Trophoblast cell (in vitro differentiated cells and primary cell): ENCODE measurements at regions not wholly inside any gene's neighbourhood (a gene's known extent, or its start where the extent isn't known, plus 50 kb on each side); places are given as distances from the start of the nearest gene placed in this dataset.
"Not testable (repeated sequence)": the region's sequence is repeated elsewhere in the genome, so short reads cannot be mapped to it uniquely, and the experiment has no call there.

Experiments
- DNase-seq, 2 donors: peaks; one replicate each; pipeline ENCODE4 v3.0.0-alpha.2; 2016
- H2AFZ ChIP-seq: 2 replicates; pipeline ENCODE4 v1.6.1; 2013; ENCODE audit warnings: low read length, moderate library complexity, mild to moderate bottlenecking; ENCODE audit not compliant: insufficient read depth, poor library complexity
- H2AK5ac ChIP-seq: 2 replicates; pipeline ENCODE4 v1.6.1; 2013; ENCODE audit warnings: mild to moderate bottlenecking, low read length
- H2BK120ac ChIP-seq: 2 replicates; pipeline ENCODE4 v1.6.1; 2013; ENCODE audit warnings: low read length, mild to moderate bottlenecking, moderate library complexity; ENCODE audit not compliant: insufficient read depth, poor library complexity
- H2BK12ac ChIP-seq: 2 replicates; pipeline ENCODE4 v1.6.1; 2013; ENCODE audit warnings: mild to moderate bottlenecking, low read length, moderate library complexity
- H2BK5ac ChIP-seq: 2 replicates; pipeline ENCODE4 v1.6.1; 2013; ENCODE audit warnings: low read length, low read depth, moderate library complexity, mild to moderate bottlenecking; ENCODE audit not compliant: poor library complexity
- H3K14ac ChIP-seq: 2 replicates; pipeline ENCODE4 v1.6.1; 2013; ENCODE audit warnings: mild to moderate bottlenecking, low read length
- H3K18ac ChIP-seq: 2 replicates; pipeline ENCODE4 v1.6.1; 2013; ENCODE audit warnings: mild to moderate bottlenecking, low read length
- H3K23ac ChIP-seq: 2 replicates; pipeline ENCODE4 v1.6.1; 2013; ENCODE audit warnings: low read length
- H3K27ac ChIP-seq: 2 replicates; pipeline ENCODE4 v1.5.1; 2013; ENCODE audit warnings: low read depth, mild to moderate bottlenecking, inconsistent platforms, low read length, moderate library complexity
- H3K27me3 ChIP-seq: 2 replicates; pipeline ENCODE4 v1.6.1; 2013; ENCODE audit warnings: inconsistent platforms, mild to moderate bottlenecking, low read length, moderate library complexity; ENCODE audit not compliant: insufficient read depth
- H3K36me3 ChIP-seq, 2 experiments: 1 replicate in 1 of 2; 2 replicates in 1 of 2; pipeline ENCODE4 v1.6.1; 2013; ENCODE audit warnings: low read length in 2 of 2, mild to moderate bottlenecking in 2 of 2, moderate library complexity in 1 of 2; ENCODE audit not compliant: insufficient read depth in 2 of 2, control insufficient read depth in 1 of 2
- H3K4ac ChIP-seq: 2 replicates; pipeline ENCODE4 v1.6.1; 2013; ENCODE audit warnings: low read depth, mild to moderate bottlenecking, low read length, moderate library complexity
- H3K4me1 ChIP-seq, 2 experiments: 1 replicate in 1 of 2; 2 replicates in 1 of 2; pipeline ENCODE4 v1.6.1; 2013; ENCODE audit warnings: low read length in 2 of 2, mild to moderate bottlenecking in 2 of 2, moderate library complexity in 1 of 2; ENCODE audit not compliant: insufficient read depth in 2 of 2, control insufficient read depth in 1 of 2
- H3K4me2 ChIP-seq: 2 replicates; pipeline ENCODE4 v1.6.1; 2013; ENCODE audit warnings: inconsistent platforms, mild to moderate bottlenecking, low read length, moderate library complexity
- H3K4me3 ChIP-seq: 2 replicates; pipeline ENCODE4 v1.5.1; 2013; ENCODE audit warnings: mild to moderate bottlenecking, low read depth, low read length, inconsistent platforms
- H3K79me1 ChIP-seq: one replicate; pipeline ENCODE4 v1.6.1; 2013; ENCODE audit warnings: low read length
- H3K79me2 ChIP-seq: 2 replicates; pipeline ENCODE4 v1.6.1; 2013; ENCODE audit warnings: low read length, mild to moderate bottlenecking; ENCODE audit not compliant: control insufficient read depth, insufficient read depth, poor library complexity
- H3K9ac ChIP-seq: 2 replicates; pipeline ENCODE4 v1.6.1; 2013; ENCODE audit warnings: mild to moderate bottlenecking, low read length
- H3K9me3 ChIP-seq: 2 replicates; pipeline ENCODE4 v1.6.1; 2013; ENCODE audit warnings: low read depth, mild to moderate bottlenecking, control low read depth, inconsistent platforms, low read length; ENCODE audit not compliant: insufficient read depth
- H4K12ac ChIP-seq: 2 replicates; pipeline ENCODE4 v1.6.1; 2013; ENCODE audit warnings: low read depth, mild to moderate bottlenecking, low read length, moderate library complexity
- H4K8ac ChIP-seq: 2 replicates; pipeline ENCODE4 v1.6.1; 2013; ENCODE audit warnings: low read depth, mild to moderate bottlenecking, low read length, moderate library complexity
- H4K91ac ChIP-seq: one replicate; pipeline ENCODE4 v1.6.1; 2013; ENCODE audit warnings: low read depth, mild to moderate bottlenecking, low read length, moderate library complexity
- WGBS: extraction: QIAGEN DNeasy Blood & Tissue Kit; methylation state at CpG from one replicate; pipeline ENCODE4 v1.1.7; 2013; ENCODE audit warnings: missing lambda C conversion rate; ENCODE audit not compliant: insufficient read length, insufficient coverage; ENCODE audit errors: extremely low coverage; 5-methylcytosine and 5-hydroxymethylcytosine counted together

DNA sequence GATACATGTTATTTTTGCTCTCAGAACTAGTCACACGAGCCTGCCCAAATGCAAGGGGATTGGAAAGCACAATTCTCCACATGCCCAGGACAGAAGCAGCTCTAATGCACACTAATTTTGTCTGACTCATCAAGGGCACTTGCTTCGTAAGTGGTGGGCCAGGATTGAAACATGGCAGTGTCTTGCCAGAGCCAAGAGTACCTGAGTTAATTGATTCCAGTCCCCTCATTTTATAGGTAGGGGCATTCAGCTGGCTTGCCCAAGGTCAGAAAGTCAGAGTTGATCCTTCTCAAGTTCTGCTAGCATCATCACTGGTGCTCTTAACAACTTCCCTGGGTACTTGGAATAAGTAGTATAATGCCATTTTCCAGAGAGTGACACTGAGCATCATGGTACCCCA is 356.1 kb downstream of the ZNF326 start:
- H2BK120ac ChIP-seq, result no peak overlapping the region
- H3K36me3 ChIP-seq, result no peaks in the 10 kb centered on the region
- no peak overlapping the region for H4K12ac ChIP-seq
- no peak overlapping the region for H3K4me2 ChIP-seq
- no peak overlapping the region for H3K9ac ChIP-seq
- H2BK12ac ChIP-seq, result no peak overlapping the region
- H3K4me3 ChIP-seq, result no peak overlapping the region
- H3K4ac ChIP-seq, result no peak overlapping the region
- no peaks in the 10 kb centered on the region for H3K27me3 ChIP-seq
- H3K27ac ChIP-seq, result no peak overlapping the region
- H2BK5ac ChIP-seq, result no peak overlapping the region
- H3K4me1 ChIP-seq, result no peaks in the 10 kb centered on the region
- no peak overlapping the region for H3K14ac ChIP-seq
- H2AK5ac ChIP-seq, result no peak overlapping the region
- DNase-seq, result no peak
- H4K91ac ChIP-seq, result no peak overlapping the region
- H3K9me3 ChIP-seq, result peaks cover 6% of the 10 kb centered on the region
- no peak overlapping the region for H2AFZ ChIP-seq
- H4K8ac ChIP-seq, result no peak overlapping the region
- H3K79me1 ChIP-seq, result no peaks in the 10 kb centered on the region
- no peaks in the 10 kb centered on the region for H3K79me2 ChIP-seq
- no CpG with 5 or more reads among the region's 2 CpGs for WGBS
- H3K23ac ChIP-seq, result no peak overlapping the region
- H3K18ac ChIP-seq, result no peak overlapping the region

DNA sequence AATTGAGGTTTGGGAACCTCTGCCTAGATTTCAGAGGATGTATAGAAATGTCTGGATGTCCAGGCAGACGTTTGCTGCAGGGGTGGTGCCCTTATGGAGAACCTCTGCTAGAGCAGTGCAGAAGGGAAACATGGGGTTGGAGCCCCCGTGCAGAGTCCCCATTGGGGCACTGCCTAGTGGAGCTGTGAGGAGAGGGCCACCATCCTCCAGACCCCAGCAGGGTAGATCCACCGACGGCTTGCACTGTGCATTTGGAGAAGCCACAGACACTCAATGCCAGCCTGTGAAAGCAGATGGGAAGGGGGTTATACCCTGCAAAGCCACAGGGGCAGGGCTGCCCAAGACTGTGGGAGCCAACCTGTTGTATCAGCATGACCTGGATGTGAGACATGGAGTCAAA is 354.6 kb downstream of the ZNF326 start:
- no peak overlapping the region for H2BK12ac ChIP-seq
- no peak overlapping the region for H3K4ac ChIP-seq
- H4K8ac ChIP-seq, result no peak overlapping the region
- no peaks in the 10 kb centered on the region for H3K36me3 ChIP-seq
- no peak overlapping the region for H2AK5ac ChIP-seq
- H3K4me2 ChIP-seq, result no peak overlapping the region
- H4K12ac ChIP-seq, result no peak overlapping the region
- H3K27me3 ChIP-seq, result no peaks in the 10 kb centered on the region
- no peak overlapping the region for H2BK120ac ChIP-seq
- no peak overlapping the region for H3K18ac ChIP-seq
- no peak overlapping the region for H4K91ac ChIP-seq
- H2BK5ac ChIP-seq, result no peak overlapping the region
- no peak overlapping the region for H3K23ac ChIP-seq
- DNase-seq, result no peak
- no CpG with 5 or more reads among the region's 4 CpGs for WGBS
- no peak overlapping the region for H3K4me3 ChIP-seq
- no peaks in the 10 kb centered on the region for H3K4me1 ChIP-seq
- H3K14ac ChIP-seq, result no peak overlapping the region
- no peak overlapping the region for H3K9ac ChIP-seq
- peaks cover 6% of the 10 kb centered on the region for H3K9me3 ChIP-seq
- H2AFZ ChIP-seq, result no peak overlapping the region
- no peak overlapping the region for H3K27ac ChIP-seq
- H3K79me2 ChIP-seq, result no peaks in the 10 kb centered on the region
- H3K79me1 ChIP-seq, result no peaks in the 10 kb centered on the region

DNA sequence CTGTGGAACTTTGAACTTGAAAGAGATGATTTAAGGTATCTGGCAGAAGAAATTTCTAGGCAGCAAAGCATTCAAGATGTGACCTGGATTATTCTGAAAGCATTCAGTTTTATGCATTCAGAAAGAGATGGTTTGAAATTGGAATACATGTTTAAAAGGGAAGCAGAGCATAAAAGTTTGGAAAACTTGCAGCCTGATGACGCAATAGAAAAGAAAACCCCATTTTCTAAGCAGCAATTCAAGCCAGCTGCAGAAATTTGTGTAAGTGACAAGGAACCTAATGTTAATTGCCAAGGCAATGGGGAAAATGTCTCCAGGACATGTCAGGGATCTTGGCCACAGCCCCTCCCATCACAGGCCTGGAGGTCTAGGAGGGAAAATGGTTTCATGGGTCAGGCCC is 354.0 kb downstream of the ZNF326 start:
- no peak overlapping the region for H2BK120ac ChIP-seq
- no peak overlapping the region for H4K8ac ChIP-seq
- DNase-seq, result no peak
- H4K12ac ChIP-seq, result no peak overlapping the region
- no peak overlapping the region for H2AK5ac ChIP-seq
- no peaks in the 10 kb centered on the region for H3K27me3 ChIP-seq
- no peak overlapping the region for H2AFZ ChIP-seq
- no peak overlapping the region for H3K27ac ChIP-seq
- no peak overlapping the region for H3K18ac ChIP-seq
- H3K79me2 ChIP-seq, result no peaks in the 10 kb centered on the region
- H3K79me1 ChIP-seq, result no peaks in the 10 kb centered on the region
- H2BK5ac ChIP-seq, result no peak overlapping the region
- no peak overlapping the region for H3K9ac ChIP-seq
- H3K9me3 ChIP-seq, result peaks cover 6% of the 10 kb centered on the region
- no peak overlapping the region for H3K23ac ChIP-seq
- H3K4me3 ChIP-seq, result no peak overlapping the region
- no peaks in the 10 kb centered on the region for H3K4me1 ChIP-seq
- no peak overlapping the region for H2BK12ac ChIP-seq
- no peak overlapping the region for H3K14ac ChIP-seq
- H4K91ac ChIP-seq, result no peak overlapping the region
- no peak overlapping the region for H3K4me2 ChIP-seq
- no peak overlapping the region for H3K4ac ChIP-seq
- WGBS, result no CpG with 5 or more reads among the region's 1 CpG
- no peaks in the 10 kb centered on the region for H3K36me3 ChIP-seq

DNA sequence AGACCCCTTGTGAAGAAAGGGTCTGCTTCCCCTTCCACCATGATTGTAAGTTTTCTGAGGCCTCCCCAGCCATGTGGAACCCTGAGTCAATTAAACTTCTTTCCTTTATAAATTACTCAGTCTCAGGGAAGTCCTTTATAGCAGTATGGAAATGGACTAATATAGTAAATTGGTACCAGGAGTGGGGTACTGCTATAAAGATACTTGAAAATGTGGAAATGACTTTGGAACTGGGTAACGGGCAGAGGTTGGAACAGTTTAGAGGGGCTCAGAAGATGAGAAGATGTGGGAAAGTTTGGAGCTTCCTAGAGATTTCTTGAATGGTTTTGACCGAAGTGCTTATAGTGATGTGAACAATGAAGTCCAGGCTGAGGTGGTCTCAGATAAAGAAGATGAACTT is 353.5 kb downstream of the ZNF326 start:
- H3K79me2 ChIP-seq, H3K4me1 ChIP-seq, H2BK12ac ChIP-seq, H3K23ac ChIP-seq, H3K9me3 ChIP-seq, DNase-seq, H2AFZ ChIP-seq, H3K27me3 ChIP-seq, H3K36me3 ChIP-seq, H2AK5ac ChIP-seq, H4K12ac ChIP-seq, H2BK120ac ChIP-seq, H3K79me1 ChIP-seq, H3K4ac ChIP-seq, H3K4me3 ChIP-seq, H4K91ac ChIP-seq, H3K4me2 ChIP-seq, H3K18ac ChIP-seq, H3K14ac ChIP-seq, H4K8ac ChIP-seq, H3K9ac ChIP-seq, H2BK5ac ChIP-seq, H3K27ac ChIP-seq: not testable (repeated sequence)
- WGBS, result no CpG with 5 or more reads among the region's 2 CpGs
